NCI-H460 (cell line): ENCODE measurements at regions not wholly inside any gene's neighbourhood (a gene's known extent, or its start where the extent isn't known, plus 50 kb on each side); places are given as distances from the start of the nearest gene placed in this dataset.

Source experiments
- DNase-seq: peaks from one replicate; pipeline ENCODE4 v3.0.0-alpha.2; 2016; ENCODE audit warnings: low read depth; ENCODE audit errors: extremely low read depth

- DNase-seq: no peak
Measured at GRCh38 chr21:28758042-28758882, 234.4 kb downstream of the LTN1 start.

- DNase-seq: no peak
Measured at GRCh38 chr21:28754862-28755261, 237.8 kb downstream of the LTN1 start.

- no peak for DNase-seq
Measured at GRCh38 chr21:28754127-28754611, 238.5 kb downstream of the LTN1 start.

GRCh38 chr21:28752131-28752530, 240.5 kb downstream of the LTN1 start:
- DNase-seq: no peak

GRCh38 chr21:28751176-28751575, 241.5 kb downstream of the LTN1 start:
- no peak for DNase-seq

GRCh38 chr21:28750565-28750964, 242.1 kb downstream of the LTN1 start:
- DNase-seq: no peak

GRCh38 chr21:28749536-28749935, 243.1 kb downstream of the LTN1 start:
- DNase-seq: no peak

GRCh38 chr21:28747464-28747863, 245.2 kb downstream of the LTN1 start:
- no peak for DNase-seq

GRCh38 chr21:28746166-28746565, 246.5 kb downstream of the LTN1 start:
- DNase-seq: no peak

GRCh38 chr21:28745131-28746016, 247.3 kb downstream of the LTN1 start:
- DNase-seq: peak; percentile 68

GRCh38 chr21:28743723-28744122, 249.0 kb downstream of the LTN1 start:
- DNase-seq: no peak

GRCh38 chr21:28742527-28742926, 250.2 kb downstream of the LTN1 start:
- DNase-seq: no peak

- DNase-seq: no peak
Measured at GRCh38 chr21:28740125-28740524, 252.6 kb downstream of the LTN1 start.

- no peak for DNase-seq
Measured at GRCh38 chr21:28738882-28739281, 253.8 kb downstream of the LTN1 start.

GRCh38 chr21:28738420-28738704, 254.3 kb downstream of the LTN1 start:
- no peak for DNase-seq

GRCh38 chr21:28737674-28738419, 254.8 kb downstream of the LTN1 start:
- DNase-seq: no peak

GRCh38 chr21:28734522-28735175, 258.0 kb downstream of the LTN1 start:
- no peak for DNase-seq

- DNase-seq: no peak
Measured at GRCh38 chr21:28731700-28732321, 260.9 kb downstream of the LTN1 start.

GRCh38 chr21:28729887-28730286, 262.8 kb downstream of the LTN1 start:
- DNase-seq: no peak

- no peak for DNase-seq
Measured at GRCh38 chr21:28727809-28728208, 264.9 kb downstream of the LTN1 start.
